ENCODE measurements at regions not wholly inside any gene's neighbourhood (a gene's known extent, or its start where the extent isn't known, plus 50 kb on each side); places are given as distances from the start of the nearest gene placed in this dataset.

DNA sequence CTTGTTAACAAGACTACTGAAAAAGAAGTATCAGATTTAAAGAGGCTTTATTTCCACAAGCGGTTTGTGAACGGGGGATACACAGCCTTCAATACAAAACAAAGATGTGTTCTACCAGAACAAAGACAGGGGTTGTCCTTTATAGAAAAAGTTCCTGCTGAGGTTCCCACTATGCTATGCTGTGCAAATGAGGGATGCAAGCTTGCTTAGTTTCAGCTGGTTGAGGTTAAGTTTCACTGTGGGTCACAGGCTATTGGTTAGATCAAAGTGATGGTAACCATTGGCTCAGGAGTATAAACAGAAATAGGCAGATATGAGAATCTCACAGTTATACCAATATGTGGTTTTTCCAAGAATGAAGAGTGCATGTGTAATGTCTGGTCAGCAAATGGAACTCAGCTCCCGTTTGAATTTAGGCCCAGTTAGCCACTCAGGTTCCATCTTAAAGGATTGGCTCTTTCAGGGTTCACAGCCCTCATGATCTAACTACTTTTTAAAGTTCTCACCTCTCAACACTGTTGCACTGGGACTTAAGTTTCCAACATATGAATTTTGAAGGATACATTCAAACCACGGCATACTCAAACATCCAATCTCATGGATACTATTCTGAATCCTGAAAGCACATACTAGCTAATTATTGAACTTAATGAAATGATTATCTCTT is 215.4 kb upstream of the DCN start:
- no peak for TF ChIP-seq CTCF (IDR thresholded peaks at IDR 0.05)
- no peak for TF ChIP-seq POLR2AphosphoS5 (IDR thresholded peaks at IDR 0.05; ENCODE audit: low read depth, low read length)
